PC-9 (cell line): ENCODE measurements at regions not wholly inside any gene's neighbourhood (a gene's known extent, or its start where the extent isn't known, plus 50 kb on each side); places are given as distances from the start of the nearest gene placed in this dataset.
"Not testable (repeated sequence)": the region's sequence is repeated elsewhere in the genome, so short reads cannot be mapped to it uniquely, and the experiment has no call there.

Experiments
- BruUV-seq: library from RNA; stranded (reverse); fragments of 400-500 nt; replicated peaks from 2 replicates; lab custom pipeline; 2021; lab: Mats Ljungman, UMichigan
- CTCF ChIA-PET: fragments of 300-600 bp; sonication (Branson Sonifier 250); formaldehyde crosslinking; loops from one replicate; lab custom pipeline; 2022; ENCODE audit warnings: antibody characterized with exemption; lab: Charles Lee
- POLR2A ChIA-PET: fragments of 300-600 bp; sonication (Branson Sonifier 250); formaldehyde crosslinking; loops from one replicate; lab custom pipeline; 2022; ENCODE audit warnings: antibody characterized with exemption; ENCODE audit not compliant: unreplicated experiment; lab: Charles Lee
- DNase-seq, 2 experiments: peaks; one replicate each; pipeline versions ENCODE4 v3.0.0 to v3.0.0-alpha.2; 2015 to 2022; ENCODE audit warnings: mixed read lengths in 1 of 2
- H2AFZ ChIP-seq: fragments of 200-600 bp; sonication (generic); 2 replicates; pipeline ENCODE4 v1.8.1; 2017; ENCODE audit warnings: antibody characterized with exemption
- H3F3A ChIP-seq: fragments of 200-600 bp; sonication (generic); 2 replicates; pipeline ENCODE4 v1.8.1; 2017; ENCODE audit warnings: antibody characterized with exemption, mild to moderate bottlenecking, low read depth; ENCODE audit not compliant: insufficient read depth
- H3K27ac ChIP-seq: fragments of 200-600 bp; sonication (generic); 2 replicates; pipeline ENCODE4 v1.6.1; 2016; ENCODE audit warnings: mixed run types
- H3K27me3 ChIP-seq: fragments of 200-600 bp; sonication (generic); 2 replicates; pipeline ENCODE4 v1.6.1; 2016; ENCODE audit warnings: low read depth, mixed run types; ENCODE audit not compliant: insufficient read depth
- H3K36me3 ChIP-seq: fragments of 200-600 bp; sonication (generic); 2 replicates; pipeline ENCODE4 v1.6.1; 2016; ENCODE audit warnings: low read depth, mixed run types
- H3K4me1 ChIP-seq: fragments of 200-600 bp; sonication (generic); replicated peaks from 2 replicates; pipeline ENCODE4 v1.6.1; 2016; ENCODE audit warnings: mixed run types; ENCODE audit not compliant: insufficient read depth
- H3K4me2 ChIP-seq: fragments of 200-600 bp; sonication (generic); 2 replicates; pipeline ENCODE4 v1.6.1; 2017; ENCODE audit warnings: mixed run types
- H3K4me3 ChIP-seq: fragments of 200-600 bp; sonication (generic); 2 replicates; pipeline ENCODE4 v1.6.1; 2016; ENCODE audit warnings: mixed run types
- H3K79me2 ChIP-seq: fragments of 200-600 bp; sonication (generic); 2 replicates; pipeline ENCODE4 v1.6.1; 2017; ENCODE audit warnings: low read depth, mixed run types
- H3K9me2 ChIP-seq: fragments of 200-600 bp; sonication (generic); 2 replicates; pipeline ENCODE4 v1.8.1; 2017; ENCODE audit warnings: mild to moderate bottlenecking; ENCODE audit not compliant: insufficient read depth
- H3K9me3 ChIP-seq: fragments of 200-600 bp; sonication (generic); 2 replicates; pipeline ENCODE4 v1.8.1; 2016; ENCODE audit warnings: low read depth; ENCODE audit not compliant: insufficient read depth
- H4K20me1 ChIP-seq: fragments of 200-600 bp; sonication (generic); 2 replicates; pipeline ENCODE4 v1.8.1; 2017; ENCODE audit not compliant: insufficient read depth
- EZH2 ChIP-seq: fragments of 200-600 bp; sonication (generic); IDR thresholded peaks from 2 replicates; pipeline ENCODE4 v1.8.0; 2017; ENCODE audit warnings: antibody characterized with exemption, low read depth
- intact Hi-C: fragments of 100-400 bp; cut with micrococcal nuclease; formaldehyde crosslinking; loops from one replicate; pipeline ENCODE4 v1.10.0; 2022; ENCODE audit not compliant: unreplicated experiment
- TF ChIP-seq, protein P1 (sequence below): fragments of 200-600 bp; sonication (generic); conservative IDR thresholded peaks from 2 replicates; pipeline ENCODE4 v1.6.1; 2017; ENCODE audit warnings: mixed run types, antibody characterized with exemption, mild to moderate bottlenecking, moderate library complexity

DNA sequence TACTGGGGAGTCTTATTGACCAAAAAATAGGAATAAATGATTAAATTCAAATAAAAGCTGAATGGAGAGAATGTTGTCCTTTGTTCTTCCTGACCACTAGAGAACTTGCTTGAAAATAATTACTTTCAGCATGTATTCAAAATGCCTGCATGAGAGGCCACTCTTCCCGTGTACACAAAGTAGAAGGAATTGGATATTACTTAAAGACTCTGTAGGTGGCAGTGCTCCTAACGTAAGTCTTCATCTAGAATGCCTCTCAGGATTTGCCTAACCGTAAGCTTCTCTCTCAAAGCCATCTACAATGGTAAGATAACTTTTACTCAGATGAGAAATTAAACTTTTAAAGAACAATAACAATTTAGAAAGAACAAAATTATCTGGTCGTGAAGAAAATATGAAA is 620.0 kb upstream of the CCNG1 start:
- ChIA-PET POLR2A (no interaction called here), CTCF (no interaction called here)
- Histone ChIP-seq H3K9me2 (no peaks in the 10 kb centered on the region; the same call in 1 of the 2 replicates), H3K36me3 (no peaks in the 10 kb centered on the region), H3K4me2 (no peak overlapping the region), H3K27me3 (no peaks in the 10 kb centered on the region; the same call in 1 of the 2 replicates), H2AFZ (no peak overlapping the region), H3F3A (no peaks in the 10 kb centered on the region), H4K20me1 (no peaks in the 10 kb centered on the region), H3K4me1 (no peaks in the 10 kb centered on the region), H3K9me3 (no peaks in the 10 kb centered on the region), H3K27ac (no peak overlapping the region), H3K4me3 (no peak overlapping the region), H3K79me2 (no peaks in the 10 kb centered on the region)
- no TSS peak for BruUV-seq
- TF ChIP-seq, protein P1, sequence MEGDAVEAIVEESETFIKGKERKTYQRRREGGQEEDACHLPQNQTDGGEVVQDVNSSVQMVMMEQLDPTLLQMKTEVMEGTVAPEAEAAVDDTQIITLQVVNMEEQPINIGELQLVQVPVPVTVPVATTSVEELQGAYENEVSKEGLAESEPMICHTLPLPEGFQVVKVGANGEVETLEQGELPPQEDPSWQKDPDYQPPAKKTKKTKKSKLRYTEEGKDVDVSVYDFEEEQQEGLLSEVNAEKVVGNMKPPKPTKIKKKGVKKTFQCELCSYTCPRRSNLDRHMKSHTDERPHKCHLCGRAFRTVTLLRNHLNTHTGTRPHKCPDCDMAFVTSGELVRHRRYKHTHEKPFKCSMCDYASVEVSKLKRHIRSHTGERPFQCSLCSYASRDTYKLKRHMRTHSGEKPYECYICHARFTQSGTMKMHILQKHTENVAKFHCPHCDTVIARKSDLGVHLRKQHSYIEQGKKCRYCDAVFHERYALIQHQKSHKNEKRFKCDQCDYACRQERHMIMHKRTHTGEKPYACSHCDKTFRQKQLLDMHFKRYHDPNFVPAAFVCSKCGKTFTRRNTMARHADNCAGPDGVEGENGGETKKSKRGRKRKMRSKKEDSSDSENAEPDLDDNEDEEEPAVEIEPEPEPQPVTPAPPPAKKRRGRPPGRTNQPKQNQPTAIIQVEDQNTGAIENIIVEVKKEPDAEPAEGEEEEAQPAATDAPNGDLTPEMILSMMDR = no peak
- TF ChIP-seq EZH2 = no peak
- DNase-seq = no peak
- intact Hi-C loops = no loop called here

GRCh38 chr5:162821664-162822063 is 615.7 kb upstream of the CCNG1 start:
- H3K9me3 ChIP-seq, intact Hi-C loops, H2AFZ ChIP-seq, CTCF ChIA-PET, H3F3A ChIP-seq, H3K27ac ChIP-seq, H3K4me1 ChIP-seq, BruUV-seq, H3K4me3 ChIP-seq, DNase-seq, H3K79me2 ChIP-seq, H3K4me2 ChIP-seq, H4K20me1 ChIP-seq, H3K27me3 ChIP-seq, H3K36me3 ChIP-seq, H3K9me2 ChIP-seq, POLR2A ChIA-PET: not testable (repeated sequence)

DNA sequence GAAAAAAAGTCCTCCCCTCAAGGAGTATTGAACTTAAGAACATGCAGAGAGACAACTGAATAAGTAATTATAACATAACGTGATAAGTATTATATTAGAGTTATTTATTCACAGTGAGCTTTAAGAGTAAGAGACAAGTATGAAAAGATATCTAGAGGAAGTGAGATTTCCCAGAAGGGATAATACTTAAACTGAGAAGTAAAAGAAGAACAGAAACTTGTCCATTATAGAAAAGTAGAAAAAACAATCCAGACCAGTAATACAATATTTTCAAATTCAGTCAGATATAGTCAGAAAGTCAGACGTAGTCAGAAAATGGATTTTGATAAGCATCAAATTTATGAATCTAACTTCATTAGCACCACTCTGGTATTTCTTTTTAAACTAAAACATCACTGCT is 613.0 kb upstream of the CCNG1 start:
- Histone ChIP-seq H3K27ac (no peak overlapping the region), H3K79me2 (no peaks in the 10 kb centered on the region), H3K9me2 (no peaks in the 10 kb centered on the region), H3K4me1 (no peaks in the 10 kb centered on the region), H2AFZ (no peak overlapping the region), H3K9me3 (no peaks in the 10 kb centered on the region), H3F3A (no peaks in the 10 kb centered on the region), H4K20me1 (no peaks in the 10 kb centered on the region), H3K36me3 (no peaks in the 10 kb centered on the region), H3K4me3 (no peak overlapping the region), H3K4me2 (no peak overlapping the region), H3K27me3 (no peaks in the 10 kb centered on the region)
- ChIA-PET CTCF (no interaction called here), POLR2A (no interaction called here)
- DNase-seq = no peak
- no TSS peak for BruUV-seq
- TF ChIP-seq, protein P1 = no peak
- no peak for TF ChIP-seq EZH2
- intact Hi-C loops = no loop called here

GRCh38 chr5:162837155-162837554 is 600.2 kb upstream of the CCNG1 start:
- CTCF ChIA-PET = no interaction called here
- Histone ChIP-seq H3K36me3 (no peaks in the 10 kb centered on the region), H3K27ac (no peak overlapping the region), H3K9me2 (no peaks in the 10 kb centered on the region), H4K20me1 (no peaks in the 10 kb centered on the region), H3K79me2 (no peaks in the 10 kb centered on the region), H3K9me3 (no peaks in the 10 kb centered on the region), H3F3A (no peaks in the 10 kb centered on the region), H3K4me1 (no peaks in the 10 kb centered on the region), H2AFZ (no peak overlapping the region), H3K4me2 (no peak overlapping the region), H3K4me3 (no peak overlapping the region), H3K27me3 (no peaks in the 10 kb centered on the region)
- TF ChIP-seq, protein P1 = no peak
- TF ChIP-seq EZH2 = no peak
- BruUV-seq = no TSS peak
- POLR2A ChIA-PET = no interaction called here
- intact Hi-C loops = no loop called here
- DNase-seq = no peak
